ENCODE measurements at regions not wholly inside any gene's neighbourhood (a gene's known extent, or its start where the extent isn't known, plus 50 kb on each side); places are given as distances from the start of the nearest gene placed in this dataset.

- DNase-seq = no peak
These were observed 468.4 kb downstream of the FOXO1 start for GRCh38 chr13:40197936-40198595.

- DNase-seq = no peak
These were observed 466.0 kb downstream of the FOXO1 start for GRCh38 chr13:40200273-40200978.

GRCh38 chr13:40204246-40204645 lies 462.2 kb downstream of the FOXO1 start:
- no peak for DNase-seq

GRCh38 chr13:40205771-40206240 lies 460.6 kb downstream of the FOXO1 start:
- DNase-seq = no peak

- no peak for DNase-seq
These were observed 460.0 kb downstream of the FOXO1 start for GRCh38 chr13:40206241-40207000.

- DNase-seq = no peak
These were observed 459.4 kb downstream of the FOXO1 start for GRCh38 chr13:40207001-40207478.

GRCh38 chr13:40208517-40208916 lies 457.9 kb downstream of the FOXO1 start:
- DNase-seq = no peak

GRCh38 chr13:40210865-40211585 lies 455.4 kb downstream of the FOXO1 start:
- no peak for DNase-seq

- DNase-seq = no peak
These were observed 454.9 kb downstream of the FOXO1 start for GRCh38 chr13:40211586-40211968.

- DNase-seq = no peak
These were observed 452.7 kb downstream of the FOXO1 start for GRCh38 chr13:40213779-40214178.

- DNase-seq = no peak
These were observed 451.1 kb downstream of the FOXO1 start for GRCh38 chr13:40215311-40215710.

GRCh38 chr13:40215747-40216146 lies 450.7 kb downstream of the FOXO1 start:
- DNase-seq = no peak

- no peak for DNase-seq
These were observed 448.8 kb downstream of the FOXO1 start for GRCh38 chr13:40217675-40218074.

- no peak for DNase-seq
These were observed 446.0 kb downstream of the FOXO1 start for GRCh38 chr13:40220299-40220935.

- DNase-seq = no peak
These were observed 445.3 kb downstream of the FOXO1 start for GRCh38 chr13:40221131-40221459.

GRCh38 chr13:40221460-40222201 lies 444.8 kb downstream of the FOXO1 start:
- DNase-seq = no peak

- no peak for DNase-seq
These were observed 442.9 kb downstream of the FOXO1 start for GRCh38 chr13:40223585-40223984.

GRCh38 chr13:40228496-40228895 lies 437.9 kb downstream of the FOXO1 start:
- DNase-seq = no peak

- no peak for DNase-seq
These were observed 437.5 kb downstream of the FOXO1 start for GRCh38 chr13:40228990-40229389.

- no peak for DNase-seq
These were observed 435.6 kb downstream of the FOXO1 start for GRCh38 chr13:40230833-40231266.

GRCh38 chr13:40231311-40231710 lies 435.1 kb downstream of the FOXO1 start:
- DNase-seq = no peak

GRCh38 chr13:40231751-40232150 lies 434.7 kb downstream of the FOXO1 start:
- DNase-seq = no peak
